ENCODE measurements at regions not wholly inside any gene's neighbourhood (a gene's known extent, or its start where the extent isn't known, plus 50 kb on each side); places are given as distances from the start of the nearest gene placed in this dataset.
"Not testable (repeated sequence)": the region's sequence is repeated elsewhere in the genome, so short reads cannot be mapped to it uniquely, and the experiment has no call there.

DNA sequence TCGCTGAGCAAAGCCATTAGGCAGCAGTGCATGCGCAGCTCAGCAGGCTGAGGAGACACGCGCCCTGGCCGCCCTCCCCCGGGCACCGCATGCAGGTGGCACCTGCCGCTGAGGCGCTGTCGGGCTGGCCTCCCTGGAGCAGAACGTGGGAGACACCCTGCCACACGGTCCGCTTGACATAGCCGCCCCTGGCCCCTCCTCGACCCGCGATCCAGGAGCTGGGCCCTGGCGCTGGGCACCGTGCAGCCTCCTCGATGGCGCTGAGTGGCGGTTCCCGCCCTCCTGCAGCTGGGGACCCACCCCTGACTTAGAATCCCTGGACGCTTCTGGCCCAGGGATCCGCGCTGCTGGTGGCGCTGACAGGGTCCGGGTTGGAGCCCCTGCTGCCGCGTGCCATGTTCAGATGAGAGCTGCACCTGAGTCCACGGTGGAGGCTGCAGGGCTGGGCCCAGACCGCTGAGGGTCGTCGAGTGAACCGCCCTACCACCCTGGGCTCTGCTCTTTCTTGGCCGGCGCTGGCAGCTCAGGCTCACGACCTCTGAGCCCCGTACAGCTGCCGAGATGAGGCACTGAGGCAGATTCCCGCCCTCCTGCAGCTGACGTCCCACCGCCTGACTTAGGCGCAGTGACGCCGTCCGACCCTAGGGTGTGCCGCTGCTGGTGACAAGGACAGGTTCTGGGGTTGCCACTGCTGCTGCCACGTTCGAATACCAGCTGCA lies 116.8 kb downstream of the OR13A1 start:
- DNase-seq, result no peak

GRCh38 chr10:45199205-45199740 lies 116.1 kb downstream of the OR13A1 start:
- no peak for DNase-seq

DNA sequence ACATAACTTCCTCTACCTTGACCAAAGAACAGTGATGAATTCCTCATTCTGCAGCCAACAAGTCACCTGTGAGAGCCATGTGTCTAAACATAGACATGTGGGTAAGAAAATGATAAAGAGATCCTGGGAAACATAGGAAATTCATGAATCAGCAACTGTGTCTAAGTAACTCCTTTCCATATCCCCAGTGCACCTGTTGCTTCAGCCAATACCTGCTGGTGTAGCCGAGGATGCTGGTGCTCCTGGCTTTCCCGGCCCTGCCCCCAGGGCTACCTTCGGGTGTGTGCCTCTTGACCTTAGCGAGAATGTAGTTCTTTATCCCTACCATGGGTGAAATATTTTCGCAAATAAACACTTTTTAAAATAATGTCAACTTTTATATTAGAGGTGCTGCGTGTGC lies 114.1 kb downstream of the OR13A1 start:
- no peak for DNase-seq

DNA sequence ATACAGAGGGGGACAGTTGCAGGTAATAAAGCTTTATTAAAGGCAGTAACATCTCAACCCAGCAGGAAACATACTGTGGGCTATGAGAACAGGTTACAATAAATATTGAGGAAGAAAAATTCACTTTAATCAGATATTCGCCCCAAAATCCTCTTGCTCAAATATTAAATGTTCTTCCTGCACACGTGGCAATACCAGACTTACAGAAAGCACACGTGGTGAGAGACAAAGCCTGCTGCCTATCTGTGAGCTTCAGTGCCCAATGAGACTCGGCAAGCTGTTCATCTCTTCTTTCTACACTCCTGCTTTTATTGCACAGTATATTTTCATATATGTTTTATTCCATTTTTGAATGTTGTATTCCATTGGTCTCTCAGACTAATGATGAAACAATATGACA lies 113.2 kb downstream of the OR13A1 start:
- DNase-seq, result no peak

GRCh38 chr10:45204954-45205775 lies 110.2 kb downstream of the OR13A1 start:
- DNase-seq, result no peak

GRCh38 chr10:45209888-45210287 lies 105.5 kb downstream of the OR13A1 start:
- DNase-seq, result no peak

GRCh38 chr10:45211576-45211975 lies 103.8 kb downstream of the OR13A1 start:
- no peak for DNase-seq

- no peak for DNase-seq
Measured at GRCh38 chr10:45219416-45219815, 96.0 kb downstream of the OR13A1 start.

- no peak for DNase-seq
Measured at GRCh38 chr10:45220931-45221330, 94.5 kb downstream of the OR13A1 start.

GRCh38 chr10:45224219-45224841 lies 91.1 kb downstream of the OR13A1 start:
- no peak for DNase-seq

- DNase-seq, result no peak
Measured at GRCh38 chr10:45227042-45227441, 88.4 kb downstream of the OR13A1 start.

GRCh38 chr10:45227456-45227855 lies 88.0 kb downstream of the OR13A1 start:
- DNase-seq, result no peak

DNA sequence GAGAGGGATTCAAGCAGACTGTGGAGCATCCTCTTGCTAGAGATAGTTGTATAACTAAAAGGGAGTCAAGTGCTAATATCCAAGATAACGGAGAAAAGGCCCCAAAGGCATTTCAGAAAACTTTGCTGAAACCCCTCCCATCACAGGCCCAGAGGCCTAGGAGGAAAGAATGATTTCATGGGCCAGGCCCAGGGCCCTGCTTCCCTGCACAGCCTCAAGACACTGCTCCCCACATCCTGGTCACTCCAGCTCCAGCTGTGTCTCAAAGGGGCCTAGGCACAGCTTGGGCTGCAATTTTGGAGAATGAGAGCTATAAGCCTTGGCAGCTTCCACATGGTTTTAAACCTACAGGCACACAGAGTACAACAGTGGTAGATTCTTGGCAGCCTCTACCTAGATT lies 85.6 kb downstream of the OR13A1 start:
- no peak for DNase-seq

DNA sequence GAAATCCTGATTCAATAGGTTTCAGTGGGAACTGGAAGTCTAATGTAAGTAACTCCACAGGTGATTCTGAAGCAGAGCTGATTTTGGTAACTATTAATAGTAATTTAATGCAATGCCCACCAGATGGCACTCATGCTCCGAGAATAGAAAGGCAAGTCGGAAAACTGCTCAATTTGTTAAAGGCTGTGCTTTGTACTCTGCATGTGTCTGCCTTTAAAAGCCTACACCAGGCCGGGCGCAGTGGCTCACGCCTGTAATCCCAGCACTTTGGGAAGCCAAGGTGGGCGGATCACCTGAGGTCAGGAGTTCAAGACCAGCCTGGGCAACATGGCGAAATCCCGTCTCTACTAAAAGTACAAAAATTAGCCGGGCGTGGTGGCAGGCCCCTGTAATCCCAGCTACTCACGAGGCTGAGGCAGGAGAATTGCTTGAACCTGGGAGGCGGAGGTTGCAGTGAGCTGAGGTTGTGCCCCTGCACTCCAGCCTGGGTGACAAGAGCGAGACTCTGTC lies 80.1 kb downstream of the OR13A1 start:
- peak; percentile 74 for DNase-seq

GRCh38 chr10:45235798-45236220 lies 79.6 kb downstream of the OR13A1 start:
- no peak for DNase-seq

DNA sequence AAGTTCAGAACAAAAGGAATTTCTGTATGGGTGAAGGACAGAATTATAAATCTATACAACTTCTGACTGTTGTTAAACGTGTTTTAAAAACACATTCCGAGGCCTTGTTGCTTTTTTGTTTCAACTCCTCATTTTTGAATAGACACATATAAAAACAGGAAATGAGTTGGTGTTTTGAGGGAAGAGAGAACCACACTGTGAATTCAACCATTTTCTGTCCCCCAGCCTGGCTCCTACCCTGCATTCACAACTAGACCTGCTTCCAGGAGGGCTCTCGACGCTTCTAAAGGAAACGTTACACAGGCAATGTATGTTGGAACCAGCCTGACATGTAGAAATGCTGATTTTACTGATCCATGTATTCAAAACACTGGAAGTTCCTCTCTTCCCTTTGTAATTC lies 76.5 kb downstream of the OR13A1 start:
- no peak for DNase-seq

- DNase-seq, result no peak
Measured at GRCh38 chr10:45239642-45240041, 75.8 kb downstream of the OR13A1 start.

- DNase-seq, result no peak
Measured at GRCh38 chr10:45241865-45242520, 73.4 kb downstream of the OR13A1 start.

DNA sequence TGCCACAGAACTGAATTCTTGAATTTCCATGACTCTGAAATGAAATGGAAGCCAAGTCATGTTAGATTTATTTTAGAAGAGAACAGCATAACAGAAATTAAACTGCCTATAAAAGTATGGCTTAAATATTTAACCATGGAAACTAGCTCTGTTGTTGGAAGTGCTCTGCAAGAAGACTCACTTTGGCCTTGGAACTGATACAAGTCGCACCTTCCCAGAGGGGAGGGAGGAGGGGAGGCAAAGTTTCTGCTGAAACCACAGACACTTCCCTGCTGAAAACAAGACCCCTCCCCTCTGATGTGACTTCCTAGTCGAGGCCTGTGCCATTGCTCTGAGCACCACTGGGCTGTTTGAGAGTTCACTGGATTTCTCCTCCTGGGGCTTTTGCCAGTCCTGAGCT lies 72.1 kb downstream of the OR13A1 start:
- DNase-seq, result no peak

GRCh38 chr10:45246522-45246921 lies 68.9 kb downstream of the OR13A1 start:
- no peak for DNase-seq

DNA sequence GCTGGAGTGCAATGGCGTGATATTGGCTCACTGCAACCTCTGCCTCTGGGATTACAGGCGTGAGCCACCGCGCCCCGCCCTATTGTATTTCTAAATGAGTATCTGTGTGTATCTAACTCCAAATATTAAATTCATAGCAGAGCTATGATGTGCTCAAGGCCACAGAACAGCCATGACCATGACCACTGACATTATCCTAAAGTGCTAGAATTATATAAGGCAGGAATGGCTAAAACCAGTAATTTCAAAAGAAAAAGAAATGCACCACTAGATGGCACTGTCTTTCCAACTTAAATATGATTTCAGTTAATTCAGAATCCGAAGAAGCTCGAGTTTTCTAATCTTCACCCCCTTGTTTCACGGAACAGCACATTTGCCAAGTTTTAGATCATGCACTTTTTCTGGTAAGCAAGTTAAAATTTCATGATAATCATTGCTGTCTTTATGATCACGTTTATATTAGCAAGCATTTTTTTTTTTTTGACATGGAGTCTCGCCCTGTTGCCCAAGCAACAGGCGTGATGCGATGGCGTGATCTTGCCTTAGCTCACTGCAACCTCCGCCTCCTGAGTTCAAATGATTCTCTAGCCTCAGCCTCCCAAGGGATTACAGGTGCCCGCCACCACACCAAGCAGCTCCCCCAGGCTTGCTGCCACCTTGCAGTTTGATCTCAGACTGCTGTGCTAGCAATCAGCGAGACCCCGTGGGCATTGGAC lies 65.3 kb downstream of the OR13A1 start:
- peak; percentile 25 for DNase-seq

DNA sequence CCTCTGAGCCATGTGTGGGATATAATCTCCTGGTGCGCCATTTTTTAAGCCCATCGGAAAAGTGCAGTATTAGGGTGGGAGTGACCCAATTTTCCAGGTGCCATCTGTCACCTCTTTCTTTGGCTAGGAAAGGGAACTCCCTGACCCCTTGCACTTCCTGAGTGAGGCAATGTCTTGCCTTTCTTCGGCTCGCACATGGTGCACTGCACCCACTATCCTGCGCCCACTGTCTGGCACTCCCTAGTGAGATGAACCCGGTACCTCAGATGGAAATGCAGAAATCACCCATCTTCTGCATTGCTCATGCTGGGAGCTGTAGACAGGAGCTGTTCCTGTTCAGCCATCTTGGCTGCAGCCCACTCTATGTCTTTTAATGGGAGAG lies 64.7 kb downstream of the OR13A1 start:
- DNase-seq, result not testable (repeated sequence)
